ENCODE measurements at regions not wholly inside any gene's neighbourhood (a gene's known extent, or its start where the extent isn't known, plus 50 kb on each side); places are given as distances from the start of the nearest gene placed in this dataset.

- TF ChIP-seq POLR2A (IDR thresholded peaks at IDR 0.05) (no peak), CTCF (IDR thresholded peaks at IDR 0.05 in 8 of 11, conservative IDR thresholded peaks at IDR 0.05 in 3 of 11) (no peak), POLR2AphosphoS5 (IDR thresholded peaks at IDR 0.05) (no peak)
Measured at GRCh38 chr22:49075150-49075549, 752.5 kb downstream of the BRD1 start.

Measured in spleen (tissue), 7 donors.